ENCODE measurements at regions not wholly inside any gene's neighbourhood (a gene's known extent, or its start where the extent isn't known, plus 50 kb on each side); places are given as distances from the start of the nearest gene placed in this dataset.

DNA sequence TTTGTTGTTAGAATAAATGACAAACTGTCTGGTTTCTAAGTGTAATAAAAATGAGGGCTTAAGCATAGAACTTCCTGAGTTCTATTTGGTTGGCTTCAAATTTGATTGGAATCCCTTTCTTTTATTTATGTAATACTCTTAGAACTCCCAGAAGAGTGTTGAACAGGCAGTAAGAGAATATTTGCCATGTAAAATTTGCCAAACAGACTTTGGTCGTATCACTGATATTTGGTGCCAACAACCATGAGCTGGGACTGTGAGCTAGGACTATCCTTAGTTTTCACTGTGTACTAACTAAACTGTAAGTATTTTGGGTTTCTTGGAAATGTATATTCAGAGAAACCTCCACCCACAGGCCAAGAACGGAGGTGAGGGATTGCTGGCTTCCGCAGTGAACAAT, 971.2 kb upstream of the SOX9 start:
- TF ChIP-seq, protein P1, sequence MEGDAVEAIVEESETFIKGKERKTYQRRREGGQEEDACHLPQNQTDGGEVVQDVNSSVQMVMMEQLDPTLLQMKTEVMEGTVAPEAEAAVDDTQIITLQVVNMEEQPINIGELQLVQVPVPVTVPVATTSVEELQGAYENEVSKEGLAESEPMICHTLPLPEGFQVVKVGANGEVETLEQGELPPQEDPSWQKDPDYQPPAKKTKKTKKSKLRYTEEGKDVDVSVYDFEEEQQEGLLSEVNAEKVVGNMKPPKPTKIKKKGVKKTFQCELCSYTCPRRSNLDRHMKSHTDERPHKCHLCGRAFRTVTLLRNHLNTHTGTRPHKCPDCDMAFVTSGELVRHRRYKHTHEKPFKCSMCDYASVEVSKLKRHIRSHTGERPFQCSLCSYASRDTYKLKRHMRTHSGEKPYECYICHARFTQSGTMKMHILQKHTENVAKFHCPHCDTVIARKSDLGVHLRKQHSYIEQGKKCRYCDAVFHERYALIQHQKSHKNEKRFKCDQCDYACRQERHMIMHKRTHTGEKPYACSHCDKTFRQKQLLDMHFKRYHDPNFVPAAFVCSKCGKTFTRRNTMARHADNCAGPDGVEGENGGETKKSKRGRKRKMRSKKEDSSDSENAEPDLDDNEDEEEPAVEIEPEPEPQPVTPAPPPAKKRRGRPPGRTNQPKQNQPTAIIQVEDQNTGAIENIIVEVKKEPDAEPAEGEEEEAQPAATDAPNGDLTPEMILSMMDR (conservative IDR thresholded peaks at IDR 0.05; ENCODE audit: low read depth, low read length): no peak
- TF ChIP-seq EZH2 (IDR thresholded peaks at IDR 0.05; ENCODE audit: borderline replicate concordance, low read depth, low read length, poor library complexity, severe bottlenecking): no peak
